DMS79 treated with DMSO at 0.1 percent for 48 hours (cell line): ENCODE measurements at regions not wholly inside any gene's neighbourhood (a gene's known extent, or its start where the extent isn't known, plus 50 kb on each side); places are given as distances from the start of the nearest gene placed in this dataset.
"Not testable (repeated sequence)": the region's sequence is repeated elsewhere in the genome, so short reads cannot be mapped to it uniquely, and the experiment has no call there.

Source experiments
- DNase-seq: peaks from one replicate; lab custom pipeline; 2025; lab: John Stamatoyannopoulos, UW

DNA sequence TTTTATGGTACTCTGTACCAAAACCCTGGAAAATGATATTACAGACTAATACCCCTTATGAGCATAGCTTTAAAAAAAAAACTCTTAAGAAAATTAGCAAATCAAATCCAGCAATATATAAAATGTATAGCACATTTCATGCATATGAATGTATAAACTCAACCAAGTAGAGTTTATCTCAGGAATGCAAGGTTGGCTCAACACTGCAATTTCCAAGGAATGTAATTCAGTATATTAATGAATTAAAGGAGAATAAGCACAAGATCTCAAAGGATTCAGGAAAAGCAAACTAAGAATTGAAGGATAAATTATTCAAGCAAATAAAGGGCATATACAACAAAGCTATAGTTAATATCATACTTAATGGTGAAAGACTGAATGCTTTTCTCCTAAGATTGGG, 61.9 kb upstream of the RPL38 start:
- DNase-seq, result no peak

DNA sequence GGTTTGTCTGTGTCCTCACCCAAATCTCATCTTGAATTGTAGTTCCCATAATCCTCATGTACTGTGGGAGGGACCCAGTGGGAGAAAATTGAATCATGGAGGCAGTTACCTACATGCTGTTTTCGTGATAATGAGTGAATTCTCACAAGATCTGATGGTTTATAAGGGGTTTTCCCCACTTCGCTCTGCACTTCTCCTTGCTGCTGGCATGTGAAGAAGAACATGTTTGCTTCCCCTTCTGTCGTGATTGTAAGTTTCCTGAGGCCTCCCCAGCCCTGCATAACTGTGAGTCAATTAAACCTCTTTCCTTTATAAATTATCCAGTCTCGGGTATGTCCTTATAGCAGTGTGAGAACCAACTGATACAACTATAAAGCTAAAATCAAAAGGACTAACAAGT, 60.2 kb upstream of the RPL38 start:
- not testable (repeated sequence) for DNase-seq

DNA sequence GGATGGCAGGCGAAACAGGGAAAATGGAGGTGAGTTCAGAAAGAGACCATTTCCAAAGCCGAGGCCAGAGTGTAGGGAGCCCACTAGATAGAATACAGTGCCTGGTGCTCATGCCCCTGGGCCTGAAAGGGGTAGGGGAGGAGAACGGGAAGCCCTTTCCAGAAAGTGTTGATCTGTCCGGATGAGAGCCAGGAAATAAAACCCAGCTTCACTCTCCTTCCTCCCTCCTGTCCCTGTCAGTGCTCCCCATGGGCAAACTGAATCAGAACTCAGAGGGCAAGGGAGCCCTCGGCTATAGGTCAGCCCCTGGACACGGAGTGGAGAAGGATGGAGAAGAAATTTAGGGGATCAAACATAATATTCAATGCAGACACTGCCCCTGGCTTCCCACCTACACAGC, 57.7 kb upstream of the RPL38 start:
- no peak for DNase-seq

DNA sequence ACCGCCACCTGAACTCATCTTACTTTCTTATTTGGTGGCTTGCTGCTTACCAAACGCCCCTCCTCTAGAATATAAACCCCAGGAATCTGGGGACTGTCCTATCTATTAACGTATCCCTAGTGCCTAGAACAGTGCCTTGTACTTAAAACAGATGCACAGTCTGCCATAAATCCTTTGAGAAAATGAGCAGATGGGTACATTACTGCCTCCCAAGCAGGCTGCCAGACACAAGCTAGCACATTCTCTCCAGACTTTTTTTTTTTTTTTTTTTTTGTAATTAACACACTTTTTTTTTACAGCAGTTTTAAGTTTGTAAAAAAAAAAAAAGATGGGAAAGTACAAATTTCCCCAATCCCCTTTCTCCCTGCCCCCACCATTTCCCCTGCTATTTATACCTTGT, 57.3 kb upstream of the RPL38 start:
- DNase-seq, result no peak

DNA sequence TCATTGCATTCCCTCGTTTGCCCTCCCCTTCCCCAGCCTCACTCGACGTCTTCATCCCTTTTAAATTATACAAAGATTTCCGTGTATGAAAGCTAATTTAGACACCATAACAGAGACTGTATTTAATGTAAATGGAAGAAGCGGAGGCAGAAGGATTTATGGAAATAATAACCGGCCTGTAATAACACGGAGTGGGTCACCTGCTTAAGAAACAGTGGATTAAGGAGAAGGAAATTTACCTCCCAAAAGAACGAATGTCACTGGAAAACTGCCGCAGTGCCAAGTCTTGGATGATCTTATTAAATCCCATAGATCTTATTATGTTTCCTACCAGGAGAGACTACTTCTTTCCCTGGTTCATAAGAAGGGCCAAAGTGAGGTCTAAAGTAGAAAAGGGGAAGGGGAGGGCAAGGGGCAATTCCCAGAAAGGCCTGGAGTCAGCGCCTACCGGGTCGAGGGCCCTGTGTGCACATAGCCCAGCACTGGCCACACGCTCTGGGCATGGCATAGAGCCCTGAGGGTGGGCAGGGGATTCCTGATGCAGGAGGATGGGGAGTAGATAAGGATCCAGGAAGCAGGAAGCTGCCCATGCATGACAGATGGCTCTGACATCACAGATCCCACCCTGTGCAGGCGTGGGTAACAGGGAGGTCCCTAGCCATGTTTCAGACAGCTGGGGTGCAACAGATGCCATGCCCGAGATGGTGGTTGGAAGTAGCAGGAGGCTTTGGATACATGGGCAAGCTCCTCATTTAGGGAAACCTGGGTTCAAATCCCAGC, 56.2 kb upstream of the RPL38 start:
- no peak for DNase-seq

DNA sequence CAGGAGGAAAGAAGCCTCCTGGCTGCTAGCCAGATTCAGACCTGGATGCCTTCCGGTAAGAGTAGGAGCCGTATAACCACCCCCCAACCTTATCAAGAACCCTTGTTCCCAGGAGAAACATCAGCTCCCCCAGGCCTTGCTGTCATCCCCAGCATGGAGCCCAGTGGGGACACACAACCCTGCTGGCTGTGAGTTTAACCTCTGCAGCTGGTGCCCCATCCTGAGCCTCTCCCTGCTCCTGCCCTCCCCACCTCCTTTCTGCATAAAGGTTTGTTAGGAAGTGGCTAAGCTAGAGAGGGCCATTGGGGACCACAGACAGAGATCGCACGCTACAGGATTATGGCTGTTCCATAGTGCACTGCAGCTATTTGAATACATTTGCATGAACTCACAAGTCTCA, 55.5 kb upstream of the RPL38 start:
- no peak for DNase-seq

DNA sequence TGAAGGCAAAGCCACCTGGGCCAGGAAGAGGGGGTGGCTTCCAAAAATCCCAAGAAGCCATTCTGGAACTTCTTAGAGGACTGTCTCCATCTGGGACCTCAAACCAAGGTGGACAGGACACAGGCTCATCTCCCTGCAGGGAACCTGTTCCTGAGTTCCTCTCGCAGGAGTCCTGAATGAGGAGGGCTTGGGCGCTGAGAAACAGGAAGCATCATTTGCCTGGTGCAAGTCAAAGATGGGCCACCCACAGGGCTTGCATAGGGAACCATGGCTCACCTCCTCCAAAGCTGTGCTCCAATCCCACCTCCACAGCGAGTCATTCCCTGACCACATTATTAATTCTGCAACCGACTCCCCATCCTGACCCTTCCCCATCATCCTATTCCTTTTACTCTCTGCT, 55.0 kb upstream of the RPL38 start:
- DNase-seq, result no peak

DNA sequence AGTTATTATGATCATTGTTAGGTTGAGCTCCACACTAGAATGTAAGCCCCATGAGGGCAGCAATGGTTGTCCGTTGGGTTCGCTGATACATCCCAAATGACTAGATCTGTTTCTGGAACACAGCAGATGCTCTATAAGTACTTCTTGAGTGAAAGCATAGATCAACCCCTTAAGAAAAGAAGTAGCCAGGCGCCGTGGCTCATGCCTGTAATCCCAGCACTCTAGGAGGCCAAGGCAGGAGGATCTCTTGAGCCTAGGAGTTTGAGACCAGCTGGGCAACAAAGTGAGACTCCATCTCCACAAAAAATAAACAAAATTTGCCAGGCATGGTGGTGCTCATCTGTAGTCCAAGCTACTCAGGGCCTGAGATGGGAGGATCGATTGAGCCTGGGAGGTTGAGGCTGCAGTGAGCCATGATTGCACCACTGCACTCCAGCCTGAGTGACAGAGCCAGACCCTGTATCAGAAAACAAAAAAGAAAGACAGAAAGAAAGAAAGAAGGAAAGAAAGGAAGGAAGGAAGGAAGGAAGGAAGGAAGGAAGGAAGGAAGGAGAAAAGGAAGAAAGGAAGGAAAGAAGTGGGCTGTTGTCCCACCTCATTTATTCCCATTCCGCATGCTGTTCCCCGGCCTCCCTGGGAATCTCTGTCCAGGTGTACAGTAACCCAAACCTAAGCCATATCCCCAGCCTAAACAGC, 54.4 kb upstream of the RPL38 start:
- DNase-seq, result no peak

DNA sequence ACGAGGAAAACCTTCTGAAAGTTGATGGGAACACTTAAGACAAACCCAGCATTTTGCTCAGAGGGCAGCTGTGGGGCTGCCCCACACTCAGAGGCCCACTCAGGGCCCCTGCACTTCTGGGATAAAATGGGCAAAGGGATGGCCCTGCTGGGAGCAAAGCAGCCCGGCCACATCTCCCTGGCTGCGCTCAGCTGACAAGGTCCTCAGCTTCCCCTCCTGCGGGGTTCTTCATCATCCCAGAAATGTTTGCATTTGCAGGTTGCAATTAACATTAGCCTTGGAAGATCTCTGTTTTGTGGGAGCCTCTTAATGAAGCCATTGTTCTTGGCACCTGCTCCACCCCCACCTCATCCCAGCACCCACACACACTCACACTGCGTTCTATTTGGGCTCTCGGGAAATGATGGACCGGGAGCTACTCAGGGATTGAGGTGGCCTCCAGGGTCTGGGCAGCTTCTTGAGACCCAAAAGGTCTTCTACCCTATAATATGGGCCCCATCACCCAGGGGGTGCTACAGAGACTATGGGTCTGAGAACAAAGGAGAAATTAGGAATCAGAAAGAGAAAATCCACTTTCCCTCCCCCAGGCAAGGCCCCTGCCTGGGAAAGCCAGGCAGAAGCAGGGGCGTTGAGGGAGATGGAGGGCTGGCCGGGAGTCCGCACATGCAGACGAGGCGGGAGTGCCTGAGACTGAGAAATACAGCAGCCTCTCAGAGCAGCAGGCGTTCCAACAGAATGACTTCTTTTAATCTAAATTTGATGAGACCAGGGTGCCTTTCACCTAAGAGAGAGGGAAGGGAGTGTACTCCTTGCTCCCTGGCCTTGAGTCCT, 53.7 kb upstream of the RPL38 start:
- DNase-seq, result no peak

DNA sequence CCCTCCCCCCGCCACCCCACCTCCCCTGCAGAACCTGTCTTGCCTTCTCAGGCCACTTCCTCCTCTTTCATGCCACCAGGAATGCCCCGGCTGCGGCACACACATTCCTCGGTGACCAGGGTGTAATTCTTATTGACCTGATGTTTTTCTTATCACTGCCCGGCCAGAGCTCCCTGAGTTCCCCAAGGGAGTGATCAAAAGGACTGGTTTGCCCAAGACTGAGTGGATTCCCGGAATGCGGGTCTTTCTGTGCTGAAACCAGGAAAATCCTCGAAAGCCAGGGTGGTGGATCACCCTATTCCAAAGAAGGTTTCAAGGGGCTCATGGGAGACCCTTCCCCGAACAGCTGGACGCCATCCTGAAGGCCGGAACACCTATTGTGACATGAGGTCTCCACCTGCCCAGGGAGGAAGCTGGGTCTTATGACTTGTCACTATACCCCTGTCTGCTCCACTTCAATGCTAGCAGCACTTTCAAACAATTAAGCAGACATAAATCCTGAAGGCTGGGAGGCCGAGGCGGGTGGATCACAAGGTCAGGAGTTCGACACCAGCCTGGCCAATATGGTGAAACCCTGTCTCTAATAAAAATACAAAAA, 53.0 kb upstream of the RPL38 start:
- DNase-seq, result no peak

DNA sequence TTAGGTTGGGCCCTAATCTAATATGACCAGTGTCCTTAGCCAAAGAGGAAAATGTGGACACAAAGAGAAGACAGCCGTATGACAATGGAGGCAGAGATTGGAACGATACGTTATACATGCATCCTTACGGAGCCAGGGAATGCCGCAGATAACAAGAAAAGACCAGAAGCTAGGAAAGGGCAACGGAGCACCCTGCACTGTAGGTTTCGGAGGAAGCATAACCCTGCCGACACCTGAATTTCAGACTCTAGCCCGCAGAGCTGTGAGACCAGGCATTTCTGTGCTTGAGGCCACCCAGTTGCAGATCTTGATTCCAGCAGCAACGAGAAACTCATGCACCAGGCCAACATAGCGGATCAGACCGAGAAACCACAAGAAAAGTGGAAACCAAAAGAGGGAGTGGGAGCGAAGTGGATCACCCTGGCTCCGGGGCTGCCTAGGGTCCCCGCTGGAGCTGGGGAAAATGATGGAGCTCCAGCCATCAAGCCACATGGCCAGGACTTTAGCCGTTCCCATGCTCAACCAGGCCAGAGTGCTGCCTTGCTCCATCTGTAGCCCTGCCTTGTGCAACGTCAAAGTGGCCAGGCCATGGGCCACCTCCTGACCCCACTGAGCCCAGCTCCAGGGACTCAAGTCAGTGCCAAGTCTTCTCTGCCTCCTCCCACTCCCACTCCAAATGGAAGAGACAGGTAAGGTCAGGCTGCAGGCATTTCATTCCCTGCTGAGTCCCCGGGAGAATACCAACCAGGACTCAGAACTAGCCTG, 51.7 kb upstream of the RPL38 start:
- no peak for DNase-seq

DNA sequence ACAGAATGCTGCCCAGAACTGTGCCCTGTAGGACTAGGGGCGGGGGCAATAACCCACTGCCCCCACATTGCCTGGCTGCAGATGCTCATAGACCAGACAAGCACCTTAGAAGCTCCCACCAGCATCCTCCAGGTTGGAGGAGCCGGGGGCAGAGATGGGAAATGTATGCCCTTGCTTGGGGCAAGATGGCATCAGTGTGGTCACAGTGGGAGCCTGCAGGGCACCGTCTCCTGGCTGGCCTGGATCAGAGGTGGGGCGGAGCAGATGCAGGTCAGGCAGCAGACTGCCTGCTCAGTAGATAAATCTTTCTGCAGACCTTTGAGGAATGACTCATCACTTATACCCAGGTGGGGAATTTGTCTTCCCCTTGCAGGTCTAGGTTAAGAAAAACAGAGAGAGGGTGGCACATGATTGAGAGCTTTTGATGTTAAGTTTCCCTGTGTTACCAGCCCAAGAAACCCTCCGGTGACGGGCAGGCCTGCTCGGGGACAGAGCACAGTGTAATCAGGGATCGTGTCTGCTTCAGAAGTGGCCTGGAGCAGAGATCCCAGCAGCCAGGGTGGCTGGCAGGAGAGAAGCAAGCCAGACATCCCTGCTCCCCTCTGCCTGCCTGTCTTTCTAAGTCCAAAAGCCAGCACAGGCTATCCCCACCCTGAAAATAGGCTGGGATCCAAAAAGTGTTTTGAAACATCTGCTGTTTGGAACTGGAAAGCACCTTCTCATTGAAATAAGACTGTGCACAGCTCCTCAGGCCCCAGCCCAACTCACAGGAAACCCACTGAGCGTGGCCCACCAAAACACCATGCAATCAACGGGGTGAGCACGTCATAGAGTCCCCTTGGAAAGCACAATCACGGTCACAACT, 50.7 kb upstream of the RPL38 start:
- DNase-seq, result no peak

DNA sequence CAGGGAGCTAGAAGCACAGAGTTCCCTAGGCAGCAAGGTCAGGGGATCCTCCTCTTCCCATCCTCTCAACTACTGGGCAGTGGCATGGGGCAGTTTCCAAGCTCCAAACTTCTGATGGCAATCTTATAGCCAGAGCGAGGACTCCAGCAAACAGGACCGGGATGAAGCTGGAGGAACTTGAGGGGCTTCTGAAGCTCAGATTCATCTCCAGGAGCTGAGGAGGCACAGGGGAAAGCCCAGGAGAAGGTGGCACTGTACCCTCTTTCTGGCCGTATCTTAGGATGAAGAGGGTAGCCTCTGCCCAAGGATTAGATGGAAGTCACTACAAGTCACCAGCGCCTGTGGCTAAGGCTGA, 50.0 kb upstream of the RPL38 start:
- no peak for DNase-seq
